ENCODE measurements at regions not wholly inside any gene's neighbourhood (a gene's known extent, or its start where the extent isn't known, plus 50 kb on each side); places are given as distances from the start of the nearest gene placed in this dataset.

- TF ChIP-seq SIX1 (CRISPR knock-in tag; IDR thresholded peaks at IDR 0.05; ENCODE audit: borderline replicate concordance) (no peak), ZBTB1 (CRISPR knock-in tag; IDR thresholded peaks at IDR 0.05; ENCODE audit: borderline replicate concordance) (no peak), ZNF616 (CRISPR knock-in tag; IDR thresholded peaks at IDR 0.05; ENCODE audit: low read depth) (no peak), NAIF1 (CRISPR knock-in tag; IDR thresholded peaks at IDR 0.05; ENCODE audit: borderline replicate concordance) (no peak), ZMYM3 (CRISPR knock-in tag; IDR thresholded peaks at IDR 0.05) (no peak), KDM5A (IDR thresholded peaks at IDR 0.05; ENCODE audit: borderline replicate concordance, low read length) (no peak), KIAA2018 (CRISPR knock-in tag; IDR thresholded peaks at IDR 0.05; ENCODE audit: borderline replicate concordance) (no peak), ZBTB44 (CRISPR knock-in tag; IDR thresholded peaks at IDR 0.05) (no peak), HBP1 (CRISPR knock-in tag; IDR thresholded peaks at IDR 0.05; ENCODE audit: low read depth) (no peak), TRAFD1 (CRISPR knock-in tag; IDR thresholded peaks at IDR 0.05; ENCODE audit: borderline replicate concordance) (no peak), ZNF724P (CRISPR knock-in tag; IDR thresholded peaks at IDR 0.05; ENCODE audit: borderline replicate concordance) (no peak), ZNF446 (CRISPR knock-in tag; IDR thresholded peaks at IDR 0.05) (no peak)
Measured at GRCh38 chr6:163776196-163776905, 361.8 kb downstream of the QKI start (continued).

Measured in HepG2 (cell line).